GM12892 (cell line): ENCODE measurements at regions not wholly inside any gene's neighbourhood (a gene's known extent, or its start where the extent isn't known, plus 50 kb on each side); places are given as distances from the start of the nearest gene placed in this dataset.

ENCODE experiments used
- DNase-seq: peaks from one replicate; pipeline ENCODE4 v3.0.0; 2011; ENCODE audit not compliant: insufficient read length
- FAIRE-seq: peaks from 2 replicates; lab custom pipeline; 2011; peaks lifted over from hg19 to GRCh38; lab: Jason Lieb, UNC
- POLR2A ChIP-seq: IDR thresholded peaks from 2 replicates; pipeline ENCODE4 v1.6.1; 2011; ENCODE audit warnings: low read depth, low read length, control low read depth
- POLR2AphosphoS5 ChIP-seq: IDR thresholded peaks from 2 replicates; pipeline ENCODE4 v1.6.1; 2011; ENCODE audit warnings: low read depth, low read length, control low read depth
- TAF1 ChIP-seq: IDR thresholded peaks from 2 replicates; pipeline ENCODE4 v1.6.1; 2011; ENCODE audit warnings: low read depth, mild to moderate bottlenecking, control low read depth, low read length, borderline replicate concordance

DNA sequence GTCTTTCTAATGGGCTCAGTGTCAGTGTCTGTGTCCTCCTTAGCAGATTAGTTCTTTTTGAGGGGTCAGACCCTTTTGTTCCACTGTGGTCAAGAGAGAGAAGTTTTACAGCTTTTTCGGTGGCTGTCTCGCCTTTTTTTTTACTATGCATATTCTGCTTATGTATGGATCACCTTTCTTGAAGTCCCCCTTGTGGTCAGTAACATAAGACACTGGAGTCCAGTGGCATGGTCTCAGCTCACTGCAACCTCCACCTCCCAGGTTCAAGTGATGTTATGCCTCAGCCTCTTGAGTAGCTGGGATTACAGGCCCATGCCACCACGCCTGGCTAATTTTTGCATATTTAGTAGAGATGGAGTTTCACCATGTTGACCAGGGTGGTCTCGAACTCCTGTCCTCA is 54.0 kb upstream of the PGRMC2 start:
- no peak for TF ChIP-seq POLR2A
- no peak for TF ChIP-seq TAF1
- no peak for TF ChIP-seq POLR2AphosphoS5
- FAIRE-seq: no peak
- DNase-seq: no peak

DNA sequence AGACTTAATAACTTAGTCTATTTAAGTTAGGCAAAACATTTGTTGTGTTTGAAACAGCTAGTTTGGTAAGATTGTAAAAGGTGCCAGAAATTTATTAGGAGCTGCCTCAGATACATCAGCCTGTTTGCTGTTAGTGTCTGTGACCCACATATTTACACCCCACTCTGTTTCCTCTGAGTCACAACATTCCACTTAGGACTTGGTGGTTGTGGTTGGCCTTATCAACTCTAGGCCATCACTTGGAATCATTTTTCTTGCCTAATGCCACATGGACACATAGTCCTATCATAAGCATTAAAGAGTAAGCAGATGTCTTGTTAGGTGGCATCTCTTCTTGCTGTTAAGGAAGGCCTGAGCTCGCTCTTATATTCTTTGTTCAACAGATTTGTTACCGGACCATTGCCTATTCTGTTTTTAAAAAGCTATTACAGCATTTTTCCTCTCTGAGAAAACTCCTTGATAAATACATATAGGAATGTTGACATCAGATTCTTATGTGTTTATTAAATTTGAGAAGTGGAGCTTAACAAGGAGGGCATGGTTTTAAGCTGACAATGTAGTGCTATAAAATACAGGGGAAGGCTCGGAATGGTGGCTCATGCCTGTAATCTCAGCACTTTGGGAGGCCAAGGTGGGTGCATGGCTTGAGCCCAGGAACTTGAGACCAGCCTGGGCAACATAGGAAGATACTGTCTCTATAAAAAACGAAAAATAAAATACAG is 51.2 kb upstream of the PGRMC2 start:
- no peak for TF ChIP-seq POLR2AphosphoS5
- TF ChIP-seq TAF1: no peak
- no peak for TF ChIP-seq POLR2A
- no peak for FAIRE-seq
- DNase-seq: no peak

DNA sequence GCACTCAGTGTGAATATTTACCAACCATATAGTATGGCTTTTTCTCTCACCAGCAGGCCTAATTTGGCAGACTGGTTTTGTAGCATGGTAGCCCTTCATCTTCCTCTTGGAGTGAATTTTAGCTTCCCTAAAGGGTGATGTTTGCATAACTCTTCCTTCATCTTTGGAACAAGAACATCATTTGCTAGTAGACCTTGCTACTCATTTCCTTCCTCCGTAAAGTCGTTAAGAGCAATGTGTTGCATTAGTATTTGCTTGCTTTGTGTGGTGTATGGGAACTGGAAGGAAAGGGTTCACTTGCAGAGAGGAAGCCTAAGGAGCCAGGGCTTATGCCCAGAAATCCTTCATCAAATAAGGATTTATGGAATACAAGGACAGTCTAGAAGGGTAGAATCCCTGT is 50.2 kb upstream of the PGRMC2 start:
- TF ChIP-seq TAF1: no peak
- TF ChIP-seq POLR2AphosphoS5: no peak
- TF ChIP-seq POLR2A: no peak
- DNase-seq (no peak), FAIRE-seq (no peak)
